ENCODE measurements at regions not wholly inside any gene's neighbourhood (a gene's known extent, or its start where the extent isn't known, plus 50 kb on each side); places are given as distances from the start of the nearest gene placed in this dataset.
"Not testable (repeated sequence)": the region's sequence is repeated elsewhere in the genome, so short reads cannot be mapped to it uniquely, and the experiment has no call there.

- no peaks in the 10 kb centered on the region for H3K79me2 ChIP-seq (ENCODE audit: control insufficient read depth, insufficient read depth, low read length, unreplicated experiment)
- H3K27ac ChIP-seq (ENCODE audit: low read depth, low read length), result no peak overlapping the region
- no peaks in the 10 kb centered on the region for H3K36me3 ChIP-seq (ENCODE audit: insufficient read depth, low read length)
- H3K4me3 ChIP-seq (ENCODE audit: low read depth, low read length), result no peak overlapping the region
- no peaks in the 10 kb centered on the region for H3K4me1 ChIP-seq (ENCODE audit: control insufficient read depth, insufficient read depth, low read length, unreplicated experiment)
- no peak overlapping the region for H2AFZ ChIP-seq (ENCODE audit: low read length, unreplicated experiment)
- H3K27me3 ChIP-seq (ENCODE audit: insufficient read depth, low read length), result peaks cover 4% of the 10 kb centered on the region; the same call in 1 of the 2 replicates
Measured at GRCh38 chr5:114118511-114118910, 243.4 kb upstream of the KCNN2 start.

- Histone ChIP-seq H3K27ac (ENCODE audit: low read depth, low read length) (no peak overlapping the region), H3K4me3 (ENCODE audit: low read depth, low read length) (no peak overlapping the region), H3K27me3 (ENCODE audit: insufficient read depth, low read length) (peaks cover 7% of the 10 kb centered on the region; the same call in 1 of the 2 replicates), H3K36me3 (ENCODE audit: insufficient read depth, low read length) (no peaks in the 10 kb centered on the region), H3K79me2 (ENCODE audit: control insufficient read depth, insufficient read depth, low read length, unreplicated experiment) (no peaks in the 10 kb centered on the region), H3K4me1 (ENCODE audit: control insufficient read depth, insufficient read depth, low read length, unreplicated experiment) (no peaks in the 10 kb centered on the region), H2AFZ (ENCODE audit: low read length, unreplicated experiment) (no peak overlapping the region)
Measured at GRCh38 chr5:114120166-114120565, 241.7 kb upstream of the KCNN2 start.

GRCh38 chr5:114122852-114123251 is 239.0 kb upstream of the KCNN2 start:
- peaks cover 3% of the 10 kb centered on the region; the same call in 1 of the 2 replicates for H3K27me3 ChIP-seq (ENCODE audit: insufficient read depth, low read length)
- H3K4me3 ChIP-seq (ENCODE audit: low read depth, low read length), result no peak overlapping the region
- no peak overlapping the region for H3K27ac ChIP-seq (ENCODE audit: low read depth, low read length)
- H3K4me1 ChIP-seq (ENCODE audit: control insufficient read depth, insufficient read depth, low read length, unreplicated experiment), result no peaks in the 10 kb centered on the region
- H3K36me3 ChIP-seq (ENCODE audit: insufficient read depth, low read length), result no peaks in the 10 kb centered on the region
- no peaks in the 10 kb centered on the region for H3K79me2 ChIP-seq (ENCODE audit: control insufficient read depth, insufficient read depth, low read length, unreplicated experiment)
- no peak overlapping the region for H2AFZ ChIP-seq (ENCODE audit: low read length, unreplicated experiment)

GRCh38 chr5:114123654-114124053 is 238.2 kb upstream of the KCNN2 start:
- H2AFZ ChIP-seq (ENCODE audit: low read length, unreplicated experiment), result no peak overlapping the region
- peaks cover 3% of the 10 kb centered on the region; the same call in 1 of the 2 replicates for H3K27me3 ChIP-seq (ENCODE audit: insufficient read depth, low read length)
- no peaks in the 10 kb centered on the region for H3K4me1 ChIP-seq (ENCODE audit: control insufficient read depth, insufficient read depth, low read length, unreplicated experiment)
- H3K36me3 ChIP-seq (ENCODE audit: insufficient read depth, low read length), result no peaks in the 10 kb centered on the region
- H3K27ac ChIP-seq (ENCODE audit: low read depth, low read length), result no peak overlapping the region
- H3K79me2 ChIP-seq (ENCODE audit: control insufficient read depth, insufficient read depth, low read length, unreplicated experiment), result no peaks in the 10 kb centered on the region
- H3K4me3 ChIP-seq (ENCODE audit: low read depth, low read length), result no peak overlapping the region

GRCh38 chr5:114146398-114146797 is 215.5 kb upstream of the KCNN2 start:
- H3K36me3 ChIP-seq (ENCODE audit: insufficient read depth, low read length), result no peaks in the 10 kb centered on the region
- no peak overlapping the region for H2AFZ ChIP-seq (ENCODE audit: low read length, unreplicated experiment)
- H3K27me3 ChIP-seq (ENCODE audit: insufficient read depth, low read length), result no peaks in the 10 kb centered on the region
- no peaks in the 10 kb centered on the region for H3K4me1 ChIP-seq (ENCODE audit: control insufficient read depth, insufficient read depth, low read length, unreplicated experiment)
- H3K4me3 ChIP-seq (ENCODE audit: low read depth, low read length), result no peak overlapping the region
- no peak overlapping the region for H3K27ac ChIP-seq (ENCODE audit: low read depth, low read length)
- H3K79me2 ChIP-seq (ENCODE audit: control insufficient read depth, insufficient read depth, low read length, unreplicated experiment), result no peaks in the 10 kb centered on the region

- no peaks in the 10 kb centered on the region for H3K27me3 ChIP-seq (ENCODE audit: insufficient read depth, low read length)
- no peak overlapping the region for H3K27ac ChIP-seq (ENCODE audit: low read depth, low read length)
- no peaks in the 10 kb centered on the region for H3K36me3 ChIP-seq (ENCODE audit: insufficient read depth, low read length)
- no peaks in the 10 kb centered on the region for H3K4me1 ChIP-seq (ENCODE audit: control insufficient read depth, insufficient read depth, low read length, unreplicated experiment)
- H3K79me2 ChIP-seq (ENCODE audit: control insufficient read depth, insufficient read depth, low read length, unreplicated experiment), result no peaks in the 10 kb centered on the region
- no peak overlapping the region for H2AFZ ChIP-seq (ENCODE audit: low read length, unreplicated experiment)
- no peak overlapping the region for H3K4me3 ChIP-seq (ENCODE audit: low read depth, low read length)
Measured at GRCh38 chr5:114148253-114148652, 213.6 kb upstream of the KCNN2 start.

GRCh38 chr5:114148728-114149127 is 213.1 kb upstream of the KCNN2 start:
- not testable (repeated sequence) for H3K36me3 ChIP-seq (ENCODE audit: insufficient read depth, low read length); H3K27ac ChIP-seq (ENCODE audit: low read depth, low read length)

GRCh38 chr5:114152656-114153360 is 209.1 kb upstream of the KCNN2 start:
- H3K4me3 ChIP-seq (ENCODE audit: low read depth, low read length), result no peak overlapping the region
- H3K36me3 ChIP-seq (ENCODE audit: insufficient read depth, low read length), result no peaks in the 10 kb centered on the region
- H2AFZ ChIP-seq (ENCODE audit: low read length, unreplicated experiment), result no peak overlapping the region
- no peak overlapping the region for H3K27ac ChIP-seq (ENCODE audit: low read depth, low read length)
- H3K27me3 ChIP-seq (ENCODE audit: insufficient read depth, low read length), result no peaks in the 10 kb centered on the region
- H3K4me1 ChIP-seq (ENCODE audit: control insufficient read depth, insufficient read depth, low read length, unreplicated experiment), result no peaks in the 10 kb centered on the region
- H3K79me2 ChIP-seq (ENCODE audit: control insufficient read depth, insufficient read depth, low read length, unreplicated experiment), result no peaks in the 10 kb centered on the region

More at GRCh38 chr5:114148728-114149127, 213.1 kb upstream of the KCNN2 start:
- H2AFZ ChIP-seq (ENCODE audit: low read length, unreplicated experiment); H3K79me2 ChIP-seq (ENCODE audit: control insufficient read depth, insufficient read depth, low read length, unreplicated experiment); H3K4me3 ChIP-seq (ENCODE audit: low read depth, low read length); H3K27me3 ChIP-seq (ENCODE audit: insufficient read depth, low read length); H3K4me1 ChIP-seq (ENCODE audit: control insufficient read depth, insufficient read depth, low read length, unreplicated experiment): not testable (repeated sequence)

GRCh38 chr5:114153392-114153791 is 208.5 kb upstream of the KCNN2 start:
- H3K79me2 ChIP-seq (ENCODE audit: control insufficient read depth, insufficient read depth, low read length, unreplicated experiment), result no peaks in the 10 kb centered on the region
- H3K36me3 ChIP-seq (ENCODE audit: insufficient read depth, low read length), result no peaks in the 10 kb centered on the region
- H3K27ac ChIP-seq (ENCODE audit: low read depth, low read length), result no peak overlapping the region
- no peaks in the 10 kb centered on the region for H3K4me1 ChIP-seq (ENCODE audit: control insufficient read depth, insufficient read depth, low read length, unreplicated experiment)
- no peak overlapping the region for H2AFZ ChIP-seq (ENCODE audit: low read length, unreplicated experiment)
- H3K27me3 ChIP-seq (ENCODE audit: insufficient read depth, low read length), result no peaks in the 10 kb centered on the region
- no peak overlapping the region for H3K4me3 ChIP-seq (ENCODE audit: low read depth, low read length)

GRCh38 chr5:114153833-114154232 is 208.0 kb upstream of the KCNN2 start:
- no peaks in the 10 kb centered on the region for H3K79me2 ChIP-seq (ENCODE audit: control insufficient read depth, insufficient read depth, low read length, unreplicated experiment)
- H3K36me3 ChIP-seq (ENCODE audit: insufficient read depth, low read length), result no peaks in the 10 kb centered on the region
- H3K4me3 ChIP-seq (ENCODE audit: low read depth, low read length), result no peak overlapping the region
- no peak overlapping the region for H2AFZ ChIP-seq (ENCODE audit: low read length, unreplicated experiment)
- H3K27ac ChIP-seq (ENCODE audit: low read depth, low read length), result no peak overlapping the region
- no peaks in the 10 kb centered on the region for H3K27me3 ChIP-seq (ENCODE audit: insufficient read depth, low read length)
- no peaks in the 10 kb centered on the region for H3K4me1 ChIP-seq (ENCODE audit: control insufficient read depth, insufficient read depth, low read length, unreplicated experiment)

- Histone ChIP-seq H3K79me2 (ENCODE audit: control insufficient read depth, insufficient read depth, low read length, unreplicated experiment) (no peaks in the 10 kb centered on the region), H3K4me3 (ENCODE audit: low read depth, low read length) (no peak overlapping the region), H3K27me3 (ENCODE audit: insufficient read depth, low read length) (no peaks in the 10 kb centered on the region), H3K27ac (ENCODE audit: low read depth, low read length) (no peak overlapping the region), H3K36me3 (ENCODE audit: insufficient read depth, low read length) (no peaks in the 10 kb centered on the region), H3K4me1 (ENCODE audit: control insufficient read depth, insufficient read depth, low read length, unreplicated experiment) (no peaks in the 10 kb centered on the region), H2AFZ (ENCODE audit: low read length, unreplicated experiment) (no peak overlapping the region)
Measured at GRCh38 chr5:114166081-114166480, 195.8 kb upstream of the KCNN2 start.
